Lower leg skin (tissue), 3 donors: ENCODE measurements at regions not wholly inside any gene's neighbourhood (a gene's known extent, or its start where the extent isn't known, plus 50 kb on each side); places are given as distances from the start of the nearest gene placed in this dataset.

ENCODE experiments used
- POLR2A ChIP-seq, 2 donors: fragments of 450-650 bp; IDR thresholded peaks; one replicate each; pipeline ENCODE4 v1.6.1; 2016 to 2017; ENCODE audit warnings: antibody characterized with exemption in 2 of 2, mild to moderate bottlenecking in 1 of 2, moderate library complexity in 1 of 2
- TF ChIP-seq, protein P1 (sequence below), 3 donors: fragments of 450-650 bp; IDR thresholded peaks; one replicate each; pipeline ENCODE4 v1.5.1; 2016; ENCODE audit warnings: antibody characterized with exemption in 3 of 3, mild to moderate bottlenecking in 3 of 3, moderate library complexity in 2 of 3

DNA sequence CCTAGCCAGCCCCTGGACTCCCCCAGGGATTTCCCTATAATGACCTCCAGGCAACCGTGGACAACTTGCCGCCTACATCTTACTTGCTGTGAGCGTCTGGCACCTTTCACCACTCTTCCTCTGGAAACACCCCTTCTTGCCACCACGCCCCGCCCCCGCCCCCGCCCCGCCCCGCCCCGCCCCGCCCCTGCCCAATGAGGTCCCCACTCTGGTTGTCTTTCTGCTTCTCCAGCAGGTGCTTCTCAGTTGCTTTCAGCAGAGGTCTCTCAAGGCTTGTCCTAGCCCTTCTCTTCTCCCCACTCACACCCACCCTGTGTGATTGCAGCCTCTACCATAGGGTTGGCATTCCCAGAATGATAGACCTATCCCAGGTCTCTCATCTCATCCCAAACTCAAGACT, 214.5 kb downstream of the EN1 start:
- TF ChIP-seq POLR2A (IDR thresholded peaks at IDR 0.05) = no peak
- TF ChIP-seq, protein P1, sequence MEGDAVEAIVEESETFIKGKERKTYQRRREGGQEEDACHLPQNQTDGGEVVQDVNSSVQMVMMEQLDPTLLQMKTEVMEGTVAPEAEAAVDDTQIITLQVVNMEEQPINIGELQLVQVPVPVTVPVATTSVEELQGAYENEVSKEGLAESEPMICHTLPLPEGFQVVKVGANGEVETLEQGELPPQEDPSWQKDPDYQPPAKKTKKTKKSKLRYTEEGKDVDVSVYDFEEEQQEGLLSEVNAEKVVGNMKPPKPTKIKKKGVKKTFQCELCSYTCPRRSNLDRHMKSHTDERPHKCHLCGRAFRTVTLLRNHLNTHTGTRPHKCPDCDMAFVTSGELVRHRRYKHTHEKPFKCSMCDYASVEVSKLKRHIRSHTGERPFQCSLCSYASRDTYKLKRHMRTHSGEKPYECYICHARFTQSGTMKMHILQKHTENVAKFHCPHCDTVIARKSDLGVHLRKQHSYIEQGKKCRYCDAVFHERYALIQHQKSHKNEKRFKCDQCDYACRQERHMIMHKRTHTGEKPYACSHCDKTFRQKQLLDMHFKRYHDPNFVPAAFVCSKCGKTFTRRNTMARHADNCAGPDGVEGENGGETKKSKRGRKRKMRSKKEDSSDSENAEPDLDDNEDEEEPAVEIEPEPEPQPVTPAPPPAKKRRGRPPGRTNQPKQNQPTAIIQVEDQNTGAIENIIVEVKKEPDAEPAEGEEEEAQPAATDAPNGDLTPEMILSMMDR (IDR thresholded peaks at IDR 0.05) = no peak
